IgD-negative memory B cell (primary cell): ENCODE measurements at regions not wholly inside any gene's neighbourhood (a gene's known extent, or its start where the extent isn't known, plus 50 kb on each side); places are given as distances from the start of the nearest gene placed in this dataset.

Experiments used
- H3K27ac Mint-ChIP-seq, 3 donors: one replicate each; pipeline ENCODE4 v1.8.0; 2020 to 2022; ENCODE audit warnings: mild to moderate bottlenecking in 3 of 3, mixed read lengths in 3 of 3, moderate library complexity in 1 of 3
- H3K27me3 Mint-ChIP-seq: one replicate; pipeline ENCODE4 v1.8.0; 2021; ENCODE audit warnings: mixed read lengths
- H3K36me3 Mint-ChIP-seq: one replicate; pipeline ENCODE4 v1.8.0; 2020; ENCODE audit warnings: mild to moderate bottlenecking, mixed read lengths
- H3K4me1 Mint-ChIP-seq, 3 donors: one replicate each; pipeline ENCODE4 v1.8.0; 2020 to 2022; ENCODE audit warnings: mixed read lengths in 3 of 3, mild to moderate bottlenecking in 1 of 3
- H3K4me3 Mint-ChIP-seq, 4 donors: one replicate each; pipeline ENCODE4 v1.8.0; 2020 to 2022; ENCODE audit warnings: mild to moderate bottlenecking in 4 of 4, mixed read lengths in 4 of 4, moderate library complexity in 3 of 4
- H3K9me3 Mint-ChIP-seq, 3 donors: one replicate each; pipeline ENCODE4 v1.8.0; 2020 to 2021; ENCODE audit warnings: mixed read lengths in 3 of 3, mild to moderate bottlenecking in 1 of 3

DNA sequence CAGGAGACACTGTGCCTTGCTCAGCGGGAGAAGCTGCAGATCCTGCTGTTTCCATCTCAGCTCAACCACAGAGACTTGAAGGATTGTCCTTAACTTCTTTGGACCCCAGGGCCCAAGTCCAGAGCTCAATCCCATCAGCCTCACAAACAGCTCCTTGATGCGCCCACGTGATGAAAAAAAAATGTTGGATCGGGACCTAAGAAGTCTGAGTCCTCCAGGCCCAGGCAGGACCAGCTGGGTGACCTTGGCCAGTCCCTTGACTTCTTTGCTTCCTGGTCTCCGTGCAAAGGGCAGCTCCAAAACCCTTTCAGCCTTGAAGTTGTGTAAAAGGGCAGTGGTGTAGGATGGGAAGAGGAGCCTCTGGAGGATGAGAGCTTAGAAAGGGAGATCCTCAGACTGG is 175.5 kb downstream of the ZFP36L2 start:
- H3K27me3 Mint-ChIP-seq, result peaks cover 11% of the 10 kb centered on the region
- H3K9me3 Mint-ChIP-seq, result no peaks in the 10 kb centered on the region
- peaks cover 7% of the 10 kb centered on the region for H3K36me3 Mint-ChIP-seq
- H3K27ac Mint-ChIP-seq, result peak overlapping the region in 1 of 3 donors; percentile 55
- H3K4me3 Mint-ChIP-seq, result no peak overlapping the region
- peaks cover 0 to 9% (median 4%) of the 10 kb centered on the region in 3 donors for H3K4me1 Mint-ChIP-seq

DNA sequence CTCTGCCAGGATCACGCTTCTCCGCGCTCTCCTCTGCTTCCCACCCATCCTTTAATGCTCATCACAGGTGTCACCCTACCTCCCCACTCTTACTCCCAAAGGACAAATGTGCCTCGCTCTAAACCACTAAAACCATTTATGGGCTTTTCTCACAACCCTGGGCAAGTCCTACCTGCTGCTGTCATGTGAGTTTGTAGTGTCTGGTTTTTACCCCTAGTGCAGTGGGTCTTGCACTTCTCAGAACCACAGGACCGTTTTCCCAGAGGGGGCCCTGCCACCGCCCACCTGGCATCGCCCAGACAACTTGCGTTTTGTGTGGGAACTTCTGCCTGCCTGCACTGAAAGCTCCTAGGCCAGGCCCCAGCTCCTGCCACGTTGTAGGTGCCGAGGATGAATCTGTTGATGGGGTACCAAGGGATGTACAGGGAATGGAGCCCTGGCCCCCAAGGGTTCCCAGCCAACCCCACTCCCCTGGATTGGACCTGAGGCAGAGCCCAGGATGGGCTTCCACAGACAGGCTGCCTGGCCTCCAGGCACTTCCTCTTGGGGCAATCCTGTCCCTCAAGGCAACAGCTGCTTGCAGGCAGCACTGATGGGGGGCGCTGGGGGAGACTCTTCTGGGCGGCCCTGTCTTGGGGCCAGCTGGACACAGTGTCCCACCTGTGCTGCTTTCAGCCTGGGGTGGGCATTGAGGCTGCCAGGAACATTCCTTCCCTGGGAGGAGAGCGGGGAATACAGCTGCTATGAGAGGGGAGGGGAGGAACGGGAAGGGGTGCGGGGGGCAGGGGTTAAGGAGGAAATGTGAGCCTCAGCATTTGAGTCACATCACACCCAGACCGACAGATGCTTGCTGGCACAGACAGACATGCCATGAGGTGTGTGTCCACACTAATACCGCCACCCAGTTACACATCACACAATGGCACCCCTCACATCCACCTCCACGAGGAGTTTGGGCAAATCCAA is 176.3 kb downstream of the ZFP36L2 start:
- Mint-ChIP-seq H3K9me3 (no peaks in the 10 kb centered on the region), H3K27ac (no peak overlapping the region), H3K4me1 (peaks cover 0 to 9% (median 4%) of the 10 kb centered on the region in 3 donors), H3K27me3 (peaks cover 8% of the 10 kb centered on the region), H3K36me3 (peaks cover 7% of the 10 kb centered on the region), H3K4me3 (peak overlapping the region in 1 of 4 donors; percentile 33)

DNA sequence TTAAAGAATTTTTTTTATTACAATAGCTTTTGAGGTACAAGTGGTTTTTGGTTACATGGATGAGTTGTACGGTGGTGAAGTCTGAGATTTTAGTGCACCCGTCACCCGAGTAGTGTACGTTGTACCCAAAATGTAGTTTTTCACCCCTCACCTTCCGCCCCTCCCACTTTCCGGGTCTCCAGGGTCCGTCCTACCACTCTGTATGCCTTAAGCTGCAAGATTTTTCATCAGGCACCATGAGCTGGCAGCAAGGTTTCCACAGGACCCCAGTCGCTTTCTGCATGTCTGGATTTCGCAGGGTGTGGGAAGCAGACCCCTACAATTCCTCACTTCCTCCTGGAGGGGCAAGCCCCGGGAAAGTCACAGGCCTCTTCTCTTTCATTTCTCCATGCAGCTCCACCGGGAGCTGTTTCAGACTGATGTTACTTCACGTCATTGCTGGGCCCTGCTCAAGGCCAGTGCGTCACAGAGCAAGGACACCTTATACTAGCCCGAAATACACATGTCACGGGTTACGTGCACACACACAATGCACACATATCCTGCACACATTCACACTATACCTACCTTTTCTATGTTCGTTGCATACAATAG is 179.1 kb downstream of the ZFP36L2 start:
- Mint-ChIP-seq H3K27me3 (peaks cover 7% of the 10 kb centered on the region), H3K4me3 (peak overlapping the region in 1 of 4 donors; percentile 38), H3K27ac (no peak overlapping the region)

DNA sequence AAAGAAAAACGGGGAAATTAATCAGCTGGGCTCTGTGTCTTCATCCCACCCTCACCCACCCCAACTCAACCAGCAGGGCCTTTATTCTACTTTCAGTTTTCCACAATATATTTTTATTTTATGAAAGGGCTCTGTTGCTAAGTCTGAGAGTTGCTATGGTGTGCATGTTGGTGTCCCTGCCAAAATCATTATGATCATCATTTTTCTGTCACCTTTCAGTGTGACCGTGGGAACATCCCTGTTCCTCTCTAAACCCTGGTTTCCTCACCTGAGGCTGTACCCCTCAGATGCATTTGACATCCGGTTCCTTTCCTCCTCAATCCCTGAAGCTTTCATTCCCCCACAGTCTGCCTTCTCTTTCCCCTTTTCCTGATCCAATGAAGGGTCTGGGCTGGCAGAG is 180.5 kb downstream of the ZFP36L2 start:
- H3K4me3 Mint-ChIP-seq, result no peak overlapping the region
- no peak overlapping the region for H3K27ac Mint-ChIP-seq
- H3K9me3 Mint-ChIP-seq, result no peaks in the 10 kb centered on the region
- H3K36me3 Mint-ChIP-seq, result peaks cover 4% of the 10 kb centered on the region
- H3K27me3 Mint-ChIP-seq, result peaks cover 7% of the 10 kb centered on the region
- peaks cover 0 to 8% (median 0%) of the 10 kb centered on the region in 3 donors for H3K4me1 Mint-ChIP-seq

More for the DNA sequence above, 179.1 kb downstream of the ZFP36L2 start:
- peaks cover 4% of the 10 kb centered on the region for H3K36me3 Mint-ChIP-seq
- no peaks in the 10 kb centered on the region for H3K9me3 Mint-ChIP-seq
- H3K4me1 Mint-ChIP-seq, result peaks cover 0 to 8% (median 0%) of the 10 kb centered on the region in 3 donors

DNA sequence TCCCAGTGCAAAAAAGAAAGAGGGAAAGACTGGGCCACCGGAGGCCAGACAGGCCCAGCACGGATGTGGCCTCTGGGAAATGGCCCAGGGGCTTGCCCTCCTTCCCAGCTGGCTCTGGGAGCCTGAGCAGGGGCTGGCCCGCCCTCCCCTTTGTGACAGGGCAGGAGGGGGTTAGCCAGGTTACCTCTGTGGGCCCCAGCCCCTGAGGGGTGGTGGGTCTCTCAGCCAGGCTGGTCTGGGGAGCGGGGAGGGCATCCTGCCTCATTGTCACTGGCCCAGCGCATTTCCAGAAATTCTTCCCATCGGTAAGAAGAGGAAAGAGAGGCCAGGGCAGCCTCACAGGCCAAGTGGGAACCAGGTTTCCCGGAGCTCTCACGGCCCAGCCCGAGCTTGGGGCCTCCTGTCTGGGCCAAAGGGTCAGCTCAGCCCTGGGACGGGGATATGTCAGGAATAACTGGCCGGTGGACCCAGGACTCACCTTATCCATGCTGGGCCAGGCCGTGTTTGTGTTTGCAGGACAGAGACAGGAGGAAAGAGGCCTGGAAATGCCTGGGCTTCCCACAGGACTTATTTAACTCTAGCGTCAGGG is 182.2 kb downstream of the ZFP36L2 start:
- Mint-ChIP-seq H3K36me3 (no peaks in the 10 kb centered on the region), H3K4me1 (peaks cover 0 to 7% (median 0%) of the 10 kb centered on the region in 3 donors), H3K27me3 (peaks cover 7% of the 10 kb centered on the region), H3K27ac (no peak overlapping the region), H3K9me3 (no peaks in the 10 kb centered on the region), H3K4me3 (no peak overlapping the region)

DNA sequence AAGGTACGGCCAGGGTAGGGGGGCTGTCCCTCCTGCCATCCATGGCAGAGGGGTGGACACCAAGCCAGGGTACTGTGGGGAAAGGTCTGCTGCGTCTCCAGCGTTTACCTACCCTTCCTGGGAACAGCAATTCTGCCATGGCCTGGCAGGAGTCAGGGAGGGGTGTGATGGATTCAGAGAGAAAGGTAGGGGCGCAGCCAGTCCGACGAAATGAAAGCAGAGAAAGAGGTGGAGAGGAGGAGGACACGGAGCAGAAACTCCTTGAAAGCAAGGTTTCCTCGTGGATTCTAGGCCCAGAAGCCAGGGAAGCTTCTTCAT is 182.9 kb downstream of the ZFP36L2 start:
- H3K4me1 Mint-ChIP-seq, result peaks cover 0 to 7% (median 0%) of the 10 kb centered on the region in 3 donors
- no peaks in the 10 kb centered on the region for H3K36me3 Mint-ChIP-seq
- H3K9me3 Mint-ChIP-seq, result no peaks in the 10 kb centered on the region
- peaks cover 1% of the 10 kb centered on the region for H3K27me3 Mint-ChIP-seq
- H3K4me3 Mint-ChIP-seq, result no peak overlapping the region
- H3K27ac Mint-ChIP-seq, result peak overlapping the region in 1 of 3 donors; percentile 74

DNA sequence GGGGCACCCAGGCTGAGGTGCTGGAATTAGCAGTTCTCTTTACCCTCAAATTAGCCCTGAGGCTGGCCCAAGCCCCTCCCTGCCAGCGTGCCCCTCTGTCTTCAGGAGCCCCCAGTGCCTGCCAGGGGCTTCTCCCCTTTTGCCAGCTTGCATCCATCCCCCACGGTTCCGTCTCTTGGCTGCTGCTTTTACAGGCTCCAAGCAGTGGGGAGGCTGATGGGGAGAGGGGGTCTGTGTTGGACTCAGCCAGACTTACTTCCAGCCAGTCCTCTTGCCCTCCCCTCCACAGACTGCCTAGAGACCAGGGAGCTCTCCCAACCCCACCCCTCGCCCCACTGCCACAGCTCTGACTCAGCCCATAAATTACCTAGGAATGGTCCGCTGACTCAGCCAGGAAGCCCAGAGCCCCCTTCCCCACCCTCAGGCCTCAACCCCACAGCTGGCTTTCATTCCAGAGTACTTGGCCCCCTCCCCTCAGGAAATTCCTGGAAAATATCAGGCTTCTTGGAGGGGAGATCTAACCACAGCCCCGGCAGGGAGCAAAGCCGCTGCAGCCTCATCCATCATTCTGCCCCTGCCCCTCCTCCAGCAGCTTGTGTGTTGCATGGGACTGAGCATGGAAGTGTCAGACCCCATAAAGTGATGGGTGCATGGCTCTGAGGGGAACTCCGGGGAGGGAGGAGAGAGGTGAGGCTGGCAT is 184.6 kb downstream of the ZFP36L2 start:
- Mint-ChIP-seq H3K9me3 (no peaks in the 10 kb centered on the region), H3K27ac (no peak overlapping the region), H3K27me3 (no peaks in the 10 kb centered on the region), H3K36me3 (no peaks in the 10 kb centered on the region), H3K4me1 (peaks cover 0 to 1% (median 0%) of the 10 kb centered on the region in 3 donors), H3K4me3 (no peak overlapping the region)

DNA sequence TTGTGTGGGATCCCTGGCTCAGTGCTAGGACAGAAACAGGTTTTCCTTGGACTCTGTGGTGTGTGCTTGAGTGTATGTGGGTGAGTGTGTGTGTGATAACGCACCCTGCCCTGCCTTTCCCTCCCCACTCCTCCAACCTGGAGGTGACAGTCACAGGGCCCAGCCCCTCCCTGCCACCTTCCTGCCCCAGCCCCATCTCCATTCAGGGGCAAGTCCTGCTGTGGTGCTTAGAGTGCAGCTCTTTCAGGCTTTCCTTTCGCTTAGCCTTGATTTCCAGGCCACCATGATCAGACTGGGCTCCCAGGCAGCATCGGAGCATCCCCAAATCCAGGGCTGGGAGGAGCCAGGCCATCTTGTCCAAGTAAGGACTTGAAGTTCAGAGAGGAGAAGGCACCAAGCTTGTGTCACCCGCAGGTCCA is 185.2 kb downstream of the ZFP36L2 start:
- Mint-ChIP-seq H3K4me1 (no peaks in the 10 kb centered on the region), H3K36me3 (no peaks in the 10 kb centered on the region), H3K9me3 (no peaks in the 10 kb centered on the region)

DNA sequence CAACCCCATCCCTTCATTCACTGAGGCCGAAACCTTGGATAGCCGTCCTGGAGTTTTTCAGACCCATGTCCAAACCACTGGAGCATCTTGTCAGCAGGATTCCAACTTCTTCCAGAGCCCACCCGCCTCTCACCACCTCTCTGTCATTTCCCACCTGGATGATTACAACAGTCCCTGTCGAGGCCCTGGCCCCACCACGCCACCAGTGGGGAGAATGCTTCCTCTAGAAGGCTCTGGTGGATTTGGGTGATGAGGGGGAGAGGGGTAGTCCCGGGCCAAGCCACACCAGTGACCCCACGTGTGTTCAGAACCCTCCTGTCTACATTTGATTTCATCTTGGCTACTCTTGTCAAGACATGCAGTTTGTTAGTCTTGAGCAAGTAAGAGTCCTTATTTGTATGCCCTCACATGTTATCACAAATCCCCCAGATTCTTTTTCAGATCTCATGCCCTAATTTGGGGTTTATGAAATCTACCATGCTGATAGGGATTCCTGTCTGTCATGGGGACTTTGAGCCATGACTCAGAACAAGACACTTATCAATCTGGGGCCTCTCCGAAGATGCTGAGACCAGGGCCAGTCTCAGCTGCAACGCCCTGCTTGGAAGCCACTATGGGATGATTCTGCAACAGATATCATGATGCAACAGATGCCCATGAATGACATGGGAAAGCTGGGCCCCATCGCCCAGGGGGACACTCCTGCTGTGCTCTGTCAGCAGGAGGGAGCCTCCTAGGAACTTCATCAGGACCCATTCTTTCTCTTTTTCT is 186.1 kb downstream of the ZFP36L2 start:
- peak overlapping the region in 1 of 3 donors; percentile 79 for H3K27ac Mint-ChIP-seq
- no peaks in the 10 kb centered on the region for H3K36me3 Mint-ChIP-seq
- H3K4me1 Mint-ChIP-seq, result no peaks in the 10 kb centered on the region
- no peak overlapping the region for H3K4me3 Mint-ChIP-seq
- no peaks in the 10 kb centered on the region for H3K9me3 Mint-ChIP-seq
- no peaks in the 10 kb centered on the region for H3K27me3 Mint-ChIP-seq

More for the DNA sequence above, 185.2 kb downstream of the ZFP36L2 start:
- Mint-ChIP-seq H3K4me3 (no peak overlapping the region), H3K27ac (no peak overlapping the region), H3K27me3 (no peaks in the 10 kb centered on the region)

DNA sequence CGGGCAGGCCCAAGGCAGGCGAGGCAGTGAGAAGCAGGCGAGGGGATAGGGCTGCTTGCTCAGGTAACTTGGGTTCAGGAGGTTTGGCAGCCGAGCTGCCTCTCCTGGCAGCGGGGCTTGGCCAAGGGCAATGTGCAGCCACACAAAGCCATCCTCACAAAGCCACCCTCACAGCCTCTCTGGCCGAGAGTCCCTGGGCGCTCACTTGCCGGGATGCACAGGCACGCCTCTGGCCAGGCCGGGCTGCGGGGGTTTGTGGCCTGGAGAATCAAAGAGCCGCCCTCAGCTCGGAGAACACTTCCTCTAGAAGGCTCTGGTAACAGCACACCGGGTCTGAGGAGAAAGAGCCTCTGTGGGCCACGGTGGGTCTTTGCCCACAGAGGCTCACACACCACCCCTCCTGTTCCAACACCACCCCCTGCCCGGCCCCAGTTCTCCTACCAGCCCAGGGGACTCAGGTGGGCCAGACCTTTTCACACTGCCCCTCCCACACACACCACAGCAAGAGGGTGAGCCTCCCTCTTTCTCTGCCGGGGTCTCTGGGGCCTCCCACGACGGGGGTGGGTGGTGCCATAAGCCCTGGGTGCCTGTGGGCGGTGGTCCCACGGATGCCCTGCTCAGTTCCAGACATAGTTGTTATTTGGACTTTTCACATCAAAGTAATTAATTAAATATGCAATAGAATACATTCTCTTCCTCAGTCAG is 186.9 kb downstream of the ZFP36L2 start:
- no peaks in the 10 kb centered on the region for H3K9me3 Mint-ChIP-seq
- H3K27ac Mint-ChIP-seq, result no peak overlapping the region
- no peaks in the 10 kb centered on the region for H3K36me3 Mint-ChIP-seq
- H3K4me1 Mint-ChIP-seq, result no peaks in the 10 kb centered on the region
- no peaks in the 10 kb centered on the region for H3K27me3 Mint-ChIP-seq
- no peak overlapping the region for H3K4me3 Mint-ChIP-seq

DNA sequence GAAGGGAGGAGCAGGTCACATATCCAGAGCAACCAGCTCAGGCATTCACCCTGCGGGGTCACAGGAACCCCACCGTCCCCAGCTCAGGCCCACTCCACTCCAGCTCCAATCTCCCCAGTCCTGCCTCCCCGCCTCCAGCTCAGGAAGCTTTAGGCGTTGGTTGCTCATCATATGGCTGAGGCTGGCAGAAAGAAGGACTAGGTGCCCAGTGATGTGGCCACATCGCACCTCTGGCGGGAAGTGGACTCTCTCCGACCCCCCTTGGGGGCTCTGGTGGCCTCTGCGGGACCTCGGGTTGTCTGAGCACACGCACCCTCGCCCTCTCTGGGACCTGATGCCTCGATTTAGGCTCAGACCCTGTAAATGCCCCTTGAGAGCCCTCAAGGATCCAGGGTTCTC is 187.7 kb downstream of the ZFP36L2 start:
- Mint-ChIP-seq H3K27ac (no peak overlapping the region), H3K4me1 (peaks cover 0 to under 1% (median 0%) of the 10 kb centered on the region in 3 donors), H3K4me3 (no peak overlapping the region)

DNA sequence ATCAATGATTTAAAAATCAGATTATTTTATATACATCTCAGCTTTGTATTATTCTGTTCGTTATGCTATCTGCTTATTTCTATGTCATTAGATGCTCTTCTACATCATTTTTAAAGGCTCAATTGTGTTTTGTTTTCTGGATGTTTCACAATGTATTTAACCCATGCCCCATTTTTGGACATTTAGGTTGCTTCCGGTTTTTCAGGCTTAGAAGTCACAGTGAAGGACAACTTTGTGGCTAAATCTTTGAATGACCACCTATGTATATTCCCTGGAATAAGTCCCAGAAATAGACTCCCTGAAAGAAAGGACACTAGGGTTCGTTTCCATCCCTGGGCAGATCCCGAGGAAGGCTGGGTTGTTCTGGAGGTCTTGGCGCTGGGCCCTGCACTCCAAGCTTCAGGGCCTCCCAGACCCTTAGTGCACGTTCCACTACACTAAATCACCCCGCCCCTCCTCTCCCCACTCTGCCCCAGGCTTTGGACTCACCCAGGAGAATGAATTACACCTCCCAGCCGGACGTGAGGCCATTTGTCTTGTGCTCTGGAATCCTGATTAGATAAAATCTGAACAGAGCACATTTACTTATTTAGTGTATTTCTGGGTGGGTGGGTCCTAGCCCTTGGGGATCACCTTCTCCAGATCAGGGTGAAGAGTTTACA is 188.2 kb downstream of the ZFP36L2 start:
- H3K9me3 Mint-ChIP-seq, result no peaks in the 10 kb centered on the region
- no peak overlapping the region for H3K4me3 Mint-ChIP-seq
- no peak overlapping the region for H3K27ac Mint-ChIP-seq

More for the DNA sequence above, 187.7 kb downstream of the ZFP36L2 start:
- Mint-ChIP-seq H3K36me3 (no peaks in the 10 kb centered on the region), H3K9me3 (no peaks in the 10 kb centered on the region), H3K27me3 (no peaks in the 10 kb centered on the region)

DNA sequence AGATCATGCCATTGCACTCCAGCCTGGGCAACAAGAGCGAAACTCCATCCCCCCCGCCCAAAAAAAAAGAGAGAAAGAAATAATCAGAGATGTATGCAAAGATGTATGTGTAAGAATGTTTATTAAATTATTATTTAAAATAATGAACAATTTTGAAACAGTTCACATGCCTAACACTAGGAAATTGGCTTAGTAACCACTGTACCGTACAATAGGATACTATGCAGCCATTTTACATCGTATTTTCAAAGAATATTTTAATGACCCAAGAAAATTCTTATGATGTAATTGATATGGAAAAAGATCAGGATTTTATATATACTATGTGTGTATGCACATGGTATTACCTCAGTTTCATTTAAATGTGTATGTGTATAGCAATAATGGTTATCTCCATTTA is 190.5 kb downstream of the ZFP36L2 start:
- Mint-ChIP-seq H3K4me1 (peaks cover 0 to 2% (median 2%) of the 10 kb centered on the region in 3 donors), H3K36me3 (no peaks in the 10 kb centered on the region), H3K27me3 (no peaks in the 10 kb centered on the region), H3K27ac (no peak overlapping the region), H3K9me3 (no peaks in the 10 kb centered on the region), H3K4me3 (no peak overlapping the region)

More for the DNA sequence above, 188.2 kb downstream of the ZFP36L2 start:
- Mint-ChIP-seq H3K4me1 (peaks cover 0 to 2% (median 0%) of the 10 kb centered on the region in 3 donors), H3K36me3 (no peaks in the 10 kb centered on the region), H3K27me3 (no peaks in the 10 kb centered on the region)
